IPS-15b (cell line): ENCODE measurements at regions not wholly inside any gene's neighbourhood (a gene's known extent, or its start where the extent isn't known, plus 50 kb on each side); places are given as distances from the start of the nearest gene placed in this dataset.

Experiments
- H3K27me3 ChIP-seq: one replicate; pipeline ENCODE4 v1.6.1; 2013; ENCODE audit warnings: low read length; ENCODE audit not compliant: control insufficient read depth, insufficient read depth
- H3K36me3 ChIP-seq: one replicate; pipeline ENCODE4 v1.6.1; 2013; ENCODE audit warnings: low read length; ENCODE audit not compliant: control insufficient read depth, insufficient read depth
- H3K4me1 ChIP-seq: one replicate; pipeline ENCODE4 v1.6.1; 2013; ENCODE audit warnings: mild to moderate bottlenecking, low read length; ENCODE audit not compliant: control insufficient read depth, insufficient read depth
- H3K4me3 ChIP-seq: one replicate; pipeline ENCODE4 v1.5.1; 2013; ENCODE audit warnings: low read depth, low read length
- H3K9ac ChIP-seq: one replicate; pipeline ENCODE4 v1.6.1; 2013; ENCODE audit warnings: low read depth, mild to moderate bottlenecking, low read length
- H3K9me3 ChIP-seq: one replicate; pipeline ENCODE4 v1.6.1; 2013; ENCODE audit warnings: mild to moderate bottlenecking, low read length; ENCODE audit not compliant: control insufficient read depth, insufficient read depth

DNA sequence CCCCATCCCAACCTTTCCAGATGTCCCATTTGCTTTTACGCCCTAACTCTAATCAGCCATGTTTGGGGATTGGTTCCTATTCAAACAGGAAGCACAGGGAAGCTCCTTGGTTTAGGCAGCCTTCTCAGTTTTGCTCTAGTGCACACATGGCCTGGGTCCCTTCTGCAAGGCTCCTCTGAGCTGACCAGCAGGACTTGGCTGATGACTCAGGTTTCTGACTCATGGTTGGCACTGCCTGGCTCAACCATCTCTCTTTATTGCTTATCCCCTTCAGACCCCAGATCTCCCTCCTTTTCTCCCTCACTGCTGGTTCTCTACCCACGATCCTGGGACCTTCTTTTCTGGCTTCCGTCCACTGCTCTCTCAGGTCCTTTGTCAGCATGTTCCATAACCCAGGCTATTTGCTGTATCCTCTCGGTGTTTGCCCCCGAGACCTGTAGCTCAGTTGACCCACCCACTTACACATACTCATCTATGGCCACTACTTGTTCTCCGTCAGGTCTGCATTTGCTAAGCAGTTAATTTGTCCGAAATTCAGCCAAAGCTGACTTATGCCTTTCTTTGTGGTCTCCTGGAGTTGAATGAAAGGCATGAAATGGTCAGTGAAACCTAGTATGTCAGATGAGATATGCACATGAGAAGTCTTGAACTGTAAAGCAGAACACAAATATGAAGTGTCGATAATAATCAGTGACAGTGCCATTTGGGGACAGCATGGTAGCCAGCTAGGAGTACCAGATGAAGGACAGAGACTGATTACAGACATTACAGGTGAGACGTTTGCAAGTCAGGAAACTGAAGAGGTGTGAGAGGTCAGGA is 323.5 kb upstream of the ROPN1 start:
- H3K36me3 ChIP-seq: no peaks in the 10 kb centered on the region
- no peaks in the 10 kb centered on the region for H3K27me3 ChIP-seq
- no peak overlapping the region for H3K4me3 ChIP-seq
- no peaks in the 10 kb centered on the region for H3K4me1 ChIP-seq
- H3K9me3 ChIP-seq: no peaks in the 10 kb centered on the region
- H3K9ac ChIP-seq: no peak overlapping the region

DNA sequence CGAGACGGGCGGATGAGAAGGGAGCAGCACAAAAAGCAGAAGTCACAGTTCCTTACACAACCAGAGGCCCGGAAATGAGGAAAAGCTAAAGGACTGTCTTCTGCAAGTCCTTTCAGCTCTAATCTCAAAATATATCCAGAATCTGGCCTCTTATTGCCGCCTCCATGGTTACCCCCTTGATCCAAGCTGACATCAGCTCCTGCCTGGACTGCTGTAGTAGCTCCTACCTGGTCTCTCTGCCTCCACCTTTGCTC is 324.0 kb upstream of the ROPN1 start:
- no peaks in the 10 kb centered on the region for H3K36me3 ChIP-seq
- H3K4me1 ChIP-seq: no peaks in the 10 kb centered on the region
- H3K9ac ChIP-seq: no peak overlapping the region
- H3K9me3 ChIP-seq: no peaks in the 10 kb centered on the region
- no peaks in the 10 kb centered on the region for H3K27me3 ChIP-seq
- H3K4me3 ChIP-seq: no peak overlapping the region

- Histone ChIP-seq H3K4me3 (no peak overlapping the region), H3K9ac (no peak overlapping the region), H3K9me3 (no peaks in the 10 kb centered on the region), H3K36me3 (no peaks in the 10 kb centered on the region), H3K27me3 (no peaks in the 10 kb centered on the region), H3K4me1 (no peaks in the 10 kb centered on the region)
Measured at GRCh38 chr3:124318014-124318413, 326.1 kb upstream of the ROPN1 start.

GRCh38 chr3:124318656-124319055 is 326.7 kb upstream of the ROPN1 start:
- H3K4me1 ChIP-seq: no peaks in the 10 kb centered on the region
- H3K9me3 ChIP-seq: no peaks in the 10 kb centered on the region
- H3K27me3 ChIP-seq: no peaks in the 10 kb centered on the region
- no peaks in the 10 kb centered on the region for H3K36me3 ChIP-seq
- H3K9ac ChIP-seq: no peak overlapping the region
- no peak overlapping the region for H3K4me3 ChIP-seq

DNA sequence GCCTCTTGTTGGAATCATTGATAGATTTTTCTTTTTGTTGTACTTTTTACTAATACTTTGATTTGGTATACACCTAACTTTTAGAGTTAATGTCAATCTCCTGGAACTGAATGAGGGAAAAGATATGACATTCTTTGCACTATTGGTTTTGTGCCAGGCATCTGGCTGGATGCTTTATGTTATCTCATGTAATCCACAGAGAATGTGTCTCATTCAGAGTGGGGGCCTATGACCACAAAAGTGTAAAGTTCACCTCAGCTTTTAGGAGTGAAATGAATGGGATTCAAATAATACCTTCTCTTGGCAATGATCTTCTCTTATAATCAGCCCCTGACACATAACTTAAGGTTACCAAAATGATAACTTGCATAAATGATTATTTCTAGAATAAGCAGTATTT is 329.1 kb upstream of the ROPN1 start:
- no peaks in the 10 kb centered on the region for H3K36me3 ChIP-seq
- H3K9ac ChIP-seq: no peak overlapping the region
- H3K4me3 ChIP-seq: no peak overlapping the region
- H3K27me3 ChIP-seq: no peaks in the 10 kb centered on the region
- no peaks in the 10 kb centered on the region for H3K9me3 ChIP-seq
- H3K4me1 ChIP-seq: no peaks in the 10 kb centered on the region

- H3K27me3 ChIP-seq: no peaks in the 10 kb centered on the region
- no peaks in the 10 kb centered on the region for H3K9me3 ChIP-seq
- H3K9ac ChIP-seq: no peak overlapping the region
- H3K36me3 ChIP-seq: no peaks in the 10 kb centered on the region
- H3K4me1 ChIP-seq: no peaks in the 10 kb centered on the region
- H3K4me3 ChIP-seq: no peak overlapping the region
Measured at GRCh38 chr3:124322309-124322880, 330.5 kb upstream of the ROPN1 start.

DNA sequence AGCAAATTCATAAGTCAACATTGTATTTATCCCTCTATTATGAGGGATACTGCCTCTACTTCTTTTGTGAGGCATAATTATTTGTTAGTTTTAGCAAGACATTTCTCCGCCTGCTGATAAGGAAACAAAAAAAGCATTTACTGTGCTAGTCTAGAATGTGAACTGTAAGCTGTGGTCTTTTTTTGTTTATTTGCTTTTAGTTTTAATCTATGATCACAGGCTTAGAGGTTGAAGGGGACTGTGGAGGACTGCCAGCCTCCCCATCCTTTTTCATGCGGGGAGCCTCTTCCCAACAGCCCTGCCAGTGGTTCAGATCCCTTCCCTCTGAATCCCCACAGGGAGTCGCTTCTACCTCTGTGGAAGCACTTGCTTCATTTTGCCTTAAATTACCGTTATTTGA is 331.0 kb upstream of the ROPN1 start:
- no peak overlapping the region for H3K4me3 ChIP-seq
- no peak overlapping the region for H3K9ac ChIP-seq
- H3K4me1 ChIP-seq: no peaks in the 10 kb centered on the region
- no peaks in the 10 kb centered on the region for H3K36me3 ChIP-seq
- H3K27me3 ChIP-seq: no peaks in the 10 kb centered on the region
- H3K9me3 ChIP-seq: no peaks in the 10 kb centered on the region

DNA sequence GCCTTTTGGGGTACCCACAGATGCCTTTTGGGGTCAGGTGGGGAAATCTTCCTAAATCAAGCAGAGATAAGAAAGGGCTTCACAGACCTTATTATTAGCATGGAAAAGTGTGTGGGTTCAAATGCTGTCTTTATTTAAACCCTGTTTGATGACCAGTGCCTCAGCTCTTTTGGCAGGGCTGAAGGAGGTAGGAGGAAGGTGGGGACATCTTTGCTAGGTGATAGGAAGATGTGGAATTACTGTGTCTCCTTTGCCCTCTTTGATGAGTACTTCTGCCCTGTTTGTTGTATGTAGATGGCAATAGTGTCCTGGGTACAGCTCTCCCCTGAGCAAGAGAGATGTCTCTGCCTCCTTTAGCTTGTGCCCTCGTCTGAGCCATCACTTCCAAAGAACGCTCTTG is 333.3 kb upstream of the ROPN1 start:
- Histone ChIP-seq H3K4me1 (no peaks in the 10 kb centered on the region), H3K4me3 (no peak overlapping the region), H3K36me3 (no peaks in the 10 kb centered on the region), H3K27me3 (no peaks in the 10 kb centered on the region), H3K9ac (no peak overlapping the region), H3K9me3 (no peaks in the 10 kb centered on the region)

DNA sequence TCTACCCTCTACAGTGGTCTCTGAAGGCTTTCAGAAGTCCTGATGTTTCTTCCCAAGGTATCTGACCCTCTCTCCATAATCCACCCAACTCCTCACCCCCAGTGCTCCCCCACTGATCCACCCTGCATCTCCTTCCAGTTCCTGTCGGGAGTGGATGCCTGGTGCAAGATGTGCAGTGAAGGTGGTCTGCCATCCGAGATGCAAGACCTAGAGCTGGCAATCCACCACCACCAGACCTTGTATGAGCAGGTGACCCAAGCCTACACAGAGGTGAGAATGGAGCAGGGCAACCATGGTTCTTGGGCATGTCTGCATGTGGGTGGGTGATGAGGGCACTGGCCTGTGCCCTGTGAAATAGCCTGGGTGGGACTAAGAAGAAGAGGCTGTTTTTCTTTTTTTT is 337.8 kb upstream of the ROPN1 start:
- Histone ChIP-seq H3K4me1 (no peaks in the 10 kb centered on the region), H3K9me3 (no peaks in the 10 kb centered on the region), H3K36me3 (no peaks in the 10 kb centered on the region), H3K4me3 (no peak overlapping the region), H3K27me3 (no peaks in the 10 kb centered on the region), H3K9ac (no peak overlapping the region)

DNA sequence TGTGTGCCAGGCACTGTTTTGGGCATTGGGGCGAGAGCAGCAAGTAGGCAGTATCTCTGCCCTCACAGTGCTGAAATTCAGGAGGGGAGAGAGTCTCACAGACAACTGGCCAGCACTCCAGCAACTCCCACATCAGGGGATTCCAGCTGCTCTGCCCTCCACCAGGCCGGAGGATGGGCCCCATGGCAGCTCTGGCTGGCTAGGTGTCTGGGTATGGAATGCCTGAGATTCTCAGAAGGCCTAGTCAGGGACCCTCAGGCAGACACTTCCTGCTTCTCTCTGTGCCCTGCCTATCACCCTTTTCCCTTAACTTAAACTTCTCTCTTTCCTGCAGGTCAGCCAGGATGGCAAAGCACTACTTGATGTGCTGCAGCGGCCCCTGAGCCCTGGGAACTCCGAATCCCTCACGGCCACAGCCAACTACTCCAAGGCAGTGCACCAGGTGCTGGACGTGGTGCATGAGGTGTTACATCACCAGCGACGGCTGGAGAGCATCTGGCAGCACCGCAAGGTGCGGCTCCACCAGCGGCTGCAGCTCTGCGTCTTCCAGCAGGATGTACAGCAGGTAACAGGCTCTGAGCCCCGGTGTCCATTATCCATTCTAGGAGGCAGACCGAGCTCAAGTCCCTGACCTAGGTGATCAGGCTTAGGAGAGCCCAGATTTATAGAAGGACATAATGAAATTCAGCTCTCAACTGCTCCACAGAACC is 342.2 kb upstream of the ROPN1 start:
- no peaks in the 10 kb centered on the region for H3K27me3 ChIP-seq

DNA sequence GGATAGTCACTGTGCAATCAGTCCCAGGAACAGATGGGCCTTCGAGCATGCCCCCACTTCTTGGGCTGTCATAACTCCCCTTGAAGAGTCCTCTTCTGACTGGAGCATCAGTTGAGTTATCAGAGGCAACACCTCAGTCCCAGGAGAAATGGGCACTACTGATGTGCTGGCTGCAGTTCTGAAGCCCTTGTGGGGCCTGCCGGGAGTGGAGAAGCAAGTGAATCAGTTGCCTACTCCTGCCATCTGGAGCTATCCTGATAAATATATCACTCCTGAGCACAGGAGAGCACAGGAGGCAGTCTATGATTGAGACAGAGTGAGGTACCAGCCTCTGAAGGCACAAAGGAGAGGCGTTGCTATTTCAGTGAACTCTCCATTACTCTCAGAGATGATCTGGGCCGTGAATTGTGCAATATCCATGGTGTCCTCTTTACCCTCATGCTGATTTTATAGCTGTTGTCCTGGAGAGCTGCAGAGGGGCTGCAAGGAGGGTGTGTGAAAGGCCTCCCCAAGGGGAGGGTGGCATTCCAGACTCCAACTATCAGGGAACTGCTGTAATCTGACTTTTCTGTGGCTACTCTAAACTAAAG is 344.2 kb upstream of the ROPN1 start:
- H3K9me3 ChIP-seq: no peaks in the 10 kb centered on the region
- H3K9ac ChIP-seq: no peak overlapping the region
- no peaks in the 10 kb centered on the region for H3K4me1 ChIP-seq
- no peaks in the 10 kb centered on the region for H3K36me3 ChIP-seq
- H3K27me3 ChIP-seq: no peaks in the 10 kb centered on the region
- no peak overlapping the region for H3K4me3 ChIP-seq

More for the DNA sequence above, 342.2 kb upstream of the ROPN1 start:
- no peaks in the 10 kb centered on the region for H3K9me3 ChIP-seq
- H3K36me3 ChIP-seq: no peaks in the 10 kb centered on the region
- no peak overlapping the region for H3K9ac ChIP-seq
- no peak overlapping the region for H3K4me3 ChIP-seq
- no peaks in the 10 kb centered on the region for H3K4me1 ChIP-seq

DNA sequence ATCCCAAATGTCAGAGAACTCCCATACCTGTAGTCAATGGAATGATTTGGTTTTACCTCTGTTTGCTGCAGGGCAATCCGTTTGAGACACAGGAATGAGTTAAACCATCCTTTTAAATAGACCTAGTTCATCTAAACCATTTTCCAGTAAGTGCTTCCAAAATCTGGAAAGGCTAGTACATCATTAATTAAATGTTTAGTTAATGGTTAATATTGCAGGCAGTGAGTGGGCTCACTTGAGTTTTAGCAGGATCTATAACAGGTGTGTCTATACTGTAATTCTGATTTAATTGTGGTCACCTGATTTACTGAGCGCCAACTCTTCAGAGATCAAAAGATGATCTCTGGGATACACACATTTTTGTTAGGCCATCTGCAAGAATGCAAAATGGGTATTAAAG is 353.9 kb upstream of the ROPN1 start:
- Histone ChIP-seq H3K36me3 (no peaks in the 10 kb centered on the region), H3K4me1 (no peaks in the 10 kb centered on the region), H3K9ac (no peak overlapping the region), H3K9me3 (no peaks in the 10 kb centered on the region), H3K27me3 (no peaks in the 10 kb centered on the region), H3K4me3 (no peak overlapping the region)
